Karpas-422 (cell line): ENCODE measurements at regions not wholly inside any gene's neighbourhood (a gene's known extent, or its start where the extent isn't known, plus 50 kb on each side); places are given as distances from the start of the nearest gene placed in this dataset.

Experiments used
- DNase-seq: peaks from one replicate; pipeline ENCODE4 v3.0.0-alpha.2; 2015
- H2AFZ ChIP-seq: fragments of 200-600 bp; sonication (generic); 2 replicates; pipeline ENCODE4 v1.6.1; 2014; ENCODE audit warnings: antibody characterized with exemption, low read length, mixed read lengths
- H3K27ac ChIP-seq: fragments of 200-600 bp; sonication (generic); 2 replicates; pipeline ENCODE4 v1.5.1; 2014; ENCODE audit warnings: mild to moderate bottlenecking, low read length, moderate library complexity
- H3K27me3 ChIP-seq: fragments of 200-600 bp; sonication (generic); 2 replicates; pipeline ENCODE4 v1.6.1; 2014; ENCODE audit warnings: low read length, mixed read lengths
- H3K36me3 ChIP-seq: fragments of 200-600 bp; sonication (generic); 2 replicates; pipeline ENCODE4 v1.6.1; 2014; ENCODE audit warnings: low read length, mixed read lengths; ENCODE audit not compliant: insufficient read depth
- H3K4me1 ChIP-seq: fragments of 200-600 bp; sonication (generic); 2 replicates; pipeline ENCODE4 v1.6.1; 2014; ENCODE audit warnings: mild to moderate bottlenecking, low read length, mixed read lengths
- H3K4me2 ChIP-seq: fragments of 200-600 bp; sonication (generic); 2 replicates; pipeline ENCODE4 v1.6.1; 2014; ENCODE audit warnings: low read length, low read depth, mild to moderate bottlenecking; ENCODE audit not compliant: poor library complexity, severe bottlenecking
- H3K4me3 ChIP-seq: fragments of 200-600 bp; sonication (generic); 2 replicates; pipeline ENCODE4 v1.5.1; 2014; ENCODE audit warnings: mild to moderate bottlenecking, antibody characterized with exemption, low read length, mixed read lengths
- H3K79me2 ChIP-seq: fragments of 200-600 bp; sonication (generic); 2 replicates; pipeline ENCODE4 v1.6.1; 2014; ENCODE audit warnings: mild to moderate bottlenecking, low read length, mixed read lengths
- H3K9ac ChIP-seq: fragments of 200-600 bp; sonication (generic); 2 replicates; pipeline ENCODE4 v1.6.0; 2014; ENCODE audit warnings: low read length
- H3K9me2 ChIP-seq: fragments of 200-600 bp; sonication (generic), shearing (Covaris generic); replicated peaks from 2 replicates; pipeline ENCODE4 v1.6.0; 2014; ENCODE audit warnings: mild to moderate bottlenecking, low read length, moderate library complexity; ENCODE audit not compliant: insufficient read depth
- H3K9me3 ChIP-seq: fragments of 300-700, 200-600 bp; sonication (generic); 2 replicates; pipeline ENCODE4 v1.6.1; 2014; ENCODE audit warnings: low read length, mixed read lengths
- H4K20me1 ChIP-seq: fragments of 200-600 bp; sonication (generic); 2 replicates; pipeline ENCODE4 v1.6.1; 2014; ENCODE audit warnings: mild to moderate bottlenecking, antibody characterized with exemption, low read length, low read depth; ENCODE audit not compliant: insufficient read depth

- Histone ChIP-seq H3K27ac (no peak overlapping the region), H4K20me1 (no peaks in the 10 kb centered on the region), H3K4me1 (no peaks in the 10 kb centered on the region)
Observed at GRCh38 chr10:53749439-53749838, 976.9 kb upstream of the MBL2 start.

DNA sequence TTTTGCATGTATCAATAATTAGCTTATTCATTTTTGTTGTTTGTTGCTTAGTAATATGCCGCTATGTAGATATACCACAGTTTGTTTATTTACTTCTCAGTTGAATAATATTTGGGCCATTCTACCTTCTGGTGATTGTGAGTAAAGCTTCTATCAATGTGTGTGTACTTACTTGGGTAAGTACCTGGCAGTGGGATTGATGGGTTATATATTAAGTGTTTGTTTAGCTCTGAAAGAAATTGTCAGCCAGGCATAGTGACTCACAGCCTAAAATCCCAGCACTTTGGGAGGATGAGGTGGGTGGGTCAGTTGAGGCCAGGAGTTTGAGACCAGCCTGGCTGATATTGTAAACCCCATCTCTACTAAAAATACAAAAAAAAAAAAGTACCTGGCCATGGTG is 975.7 kb upstream of the MBL2 start:
- H3K4me1 ChIP-seq = no peaks in the 10 kb centered on the region
- H3K4me3 ChIP-seq = no peak overlapping the region
- no peak overlapping the region for H3K9ac ChIP-seq
- H4K20me1 ChIP-seq = no peaks in the 10 kb centered on the region
- no peaks in the 10 kb centered on the region for H3K27me3 ChIP-seq
- no peaks in the 10 kb centered on the region for H3K36me3 ChIP-seq
- H3K27ac ChIP-seq = no peak overlapping the region
- H3K79me2 ChIP-seq = no peaks in the 10 kb centered on the region
- DNase-seq = no peak
- H3K4me2 ChIP-seq = no peak overlapping the region
- no peak overlapping the region for H2AFZ ChIP-seq
- peaks cover 23% of the 10 kb centered on the region for H3K9me3 ChIP-seq
- H3K9me2 ChIP-seq = no peaks in the 10 kb centered on the region

More at GRCh38 chr10:53749439-53749838, 976.9 kb upstream of the MBL2 start:
- Histone ChIP-seq H3K9me2 (no peaks in the 10 kb centered on the region), H3K4me3 (no peak overlapping the region), H3K9ac (no peak overlapping the region), H3K79me2 (no peaks in the 10 kb centered on the region), H3K36me3 (no peaks in the 10 kb centered on the region), H2AFZ (no peak overlapping the region), H3K4me2 (no peak overlapping the region), H3K9me3 (peaks cover 14% of the 10 kb centered on the region), H3K27me3 (no peaks in the 10 kb centered on the region)
- DNase-seq = no peak

- H3K27ac ChIP-seq = no peak overlapping the region
- H3K27me3 ChIP-seq = no peaks in the 10 kb centered on the region
Observed at GRCh38 chr10:53744746-53745145, 972.2 kb upstream of the MBL2 start.

DNA sequence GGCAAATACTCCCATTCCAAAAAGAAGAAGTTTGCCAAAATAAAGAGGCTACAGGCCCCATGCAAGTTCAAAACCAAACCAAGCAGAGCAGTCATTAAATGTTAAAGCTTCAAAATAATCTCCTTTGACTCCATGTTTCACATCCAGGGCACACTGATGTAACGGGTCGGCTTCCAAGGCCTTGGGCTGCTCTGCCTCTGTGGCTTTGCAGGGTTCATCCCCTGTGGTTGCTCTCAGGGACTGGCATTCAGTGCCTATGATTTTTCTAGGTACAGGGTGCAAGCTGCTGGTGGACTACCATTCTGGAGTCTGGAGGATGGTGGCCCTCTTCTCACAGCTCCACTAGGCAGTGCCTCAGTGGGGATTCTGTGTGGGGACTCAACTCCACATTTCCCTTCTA is 971.6 kb upstream of the MBL2 start:
- H3K27ac ChIP-seq = no peak overlapping the region
- H3K27me3 ChIP-seq = no peaks in the 10 kb centered on the region
- H3K79me2 ChIP-seq = no peaks in the 10 kb centered on the region
- H3K4me1 ChIP-seq = no peaks in the 10 kb centered on the region
- DNase-seq = no peak
- no peaks in the 10 kb centered on the region for H3K9me2 ChIP-seq
- no peak overlapping the region for H2AFZ ChIP-seq
- no peak overlapping the region for H3K9ac ChIP-seq
- H3K9me3 ChIP-seq = peaks cover 27% of the 10 kb centered on the region
- no peak overlapping the region for H3K4me3 ChIP-seq
- no peaks in the 10 kb centered on the region for H4K20me1 ChIP-seq
- no peak overlapping the region for H3K4me2 ChIP-seq
- no peaks in the 10 kb centered on the region for H3K36me3 ChIP-seq

More at GRCh38 chr10:53744746-53745145, 972.2 kb upstream of the MBL2 start:
- H3K9me2 ChIP-seq = no peaks in the 10 kb centered on the region
- no peaks in the 10 kb centered on the region for H3K4me1 ChIP-seq
- H3K36me3 ChIP-seq = no peaks in the 10 kb centered on the region
- H3K4me2 ChIP-seq = no peak overlapping the region
- H2AFZ ChIP-seq = no peak overlapping the region
- H3K4me3 ChIP-seq = no peak overlapping the region
- no peak overlapping the region for H3K9ac ChIP-seq
- DNase-seq = no peak
- H3K79me2 ChIP-seq = no peaks in the 10 kb centered on the region
- H3K9me3 ChIP-seq = peaks cover 29% of the 10 kb centered on the region
- H4K20me1 ChIP-seq = no peaks in the 10 kb centered on the region

GRCh38 chr10:53737132-53737531 is 964.5 kb upstream of the MBL2 start:
- Histone ChIP-seq H2AFZ (no peak overlapping the region), H3K4me1 (no peaks in the 10 kb centered on the region), H3K9ac (no peak overlapping the region), H3K4me2 (no peak overlapping the region), H3K27ac (no peak overlapping the region), H3K9me2 (no peaks in the 10 kb centered on the region), H3K27me3 (no peaks in the 10 kb centered on the region), H3K36me3 (no peaks in the 10 kb centered on the region), H3K9me3 (peaks cover 33% of the 10 kb centered on the region), H3K79me2 (no peaks in the 10 kb centered on the region), H3K4me3 (no peak overlapping the region), H4K20me1 (no peaks in the 10 kb centered on the region)
- DNase-seq = no peak

GRCh38 chr10:53726921-53727320 is 954.3 kb upstream of the MBL2 start:
- H3K27ac ChIP-seq = no peak overlapping the region

DNA sequence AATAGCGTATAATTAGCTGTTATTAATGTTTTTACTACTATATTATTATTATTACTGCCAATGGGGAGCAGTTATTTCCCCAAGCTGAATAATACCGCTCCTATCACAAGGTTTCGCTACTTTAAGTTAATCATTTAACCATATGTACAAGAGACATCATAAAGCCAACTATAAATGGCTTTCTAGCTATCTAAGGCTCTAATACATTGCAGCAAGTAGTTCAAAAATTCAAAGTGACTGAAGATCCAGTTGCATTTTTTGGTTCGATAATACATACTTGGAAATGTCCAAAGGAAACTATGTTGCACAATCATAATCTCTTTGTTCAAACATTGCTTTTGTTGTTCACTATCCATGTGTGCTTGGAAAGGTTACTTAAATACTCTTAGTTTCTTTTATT is 952.0 kb upstream of the MBL2 start:
- H3K9me3 ChIP-seq = peaks cover 12% of the 10 kb centered on the region; the same call in 1 of the 2 replicates
- H3K27ac ChIP-seq = no peak overlapping the region
- no peak overlapping the region for H3K4me3 ChIP-seq
- H3K4me2 ChIP-seq = no peak overlapping the region
- no peaks in the 10 kb centered on the region for H4K20me1 ChIP-seq
- H3K9ac ChIP-seq = no peak overlapping the region
- H3K27me3 ChIP-seq = no peaks in the 10 kb centered on the region
- H3K36me3 ChIP-seq = no peaks in the 10 kb centered on the region
- no peaks in the 10 kb centered on the region for H3K4me1 ChIP-seq
- no peaks in the 10 kb centered on the region for H3K79me2 ChIP-seq
- H3K9me2 ChIP-seq = no peaks in the 10 kb centered on the region
- DNase-seq = no peak
- H2AFZ ChIP-seq = no peak overlapping the region

More at GRCh38 chr10:53726921-53727320, 954.3 kb upstream of the MBL2 start:
- Histone ChIP-seq H3K36me3 (no peaks in the 10 kb centered on the region), H3K4me3 (no peak overlapping the region), H3K9ac (no peak overlapping the region), H3K27me3 (no peaks in the 10 kb centered on the region), H3K4me1 (no peaks in the 10 kb centered on the region), H3K9me3 (peaks cover 9% of the 10 kb centered on the region; the same call in 1 of the 2 replicates), H2AFZ (no peak overlapping the region), H3K9me2 (no peaks in the 10 kb centered on the region), H3K4me2 (no peak overlapping the region), H3K79me2 (no peaks in the 10 kb centered on the region), H4K20me1 (no peaks in the 10 kb centered on the region)
- DNase-seq = no peak

- no peaks in the 10 kb centered on the region for H3K79me2 ChIP-seq
- no peak overlapping the region for H3K4me2 ChIP-seq
- H3K4me3 ChIP-seq = no peak overlapping the region
- H3K9ac ChIP-seq = no peak overlapping the region
- no peaks in the 10 kb centered on the region for H3K36me3 ChIP-seq
- H2AFZ ChIP-seq = no peak overlapping the region
- H3K9me2 ChIP-seq = no peaks in the 10 kb centered on the region
- H4K20me1 ChIP-seq = no peaks in the 10 kb centered on the region
- H3K9me3 ChIP-seq = peaks cover 25% of the 10 kb centered on the region
- no peaks in the 10 kb centered on the region for H3K27me3 ChIP-seq
- no peaks in the 10 kb centered on the region for H3K4me1 ChIP-seq
- H3K27ac ChIP-seq = no peak overlapping the region
- DNase-seq = no peak
Observed at GRCh38 chr10:53719658-53720057, 947.1 kb upstream of the MBL2 start.

GRCh38 chr10:53716156-53716555 is 943.6 kb upstream of the MBL2 start:
- Histone ChIP-seq H3K27me3 (no peaks in the 10 kb centered on the region), H4K20me1 (no peaks in the 10 kb centered on the region), H2AFZ (no peak overlapping the region), H3K4me2 (no peak overlapping the region), H3K9me2 (no peaks in the 10 kb centered on the region), H3K4me1 (no peaks in the 10 kb centered on the region), H3K9ac (no peak overlapping the region), H3K9me3 (peaks cover 30% of the 10 kb centered on the region), H3K79me2 (no peaks in the 10 kb centered on the region), H3K4me3 (no peak overlapping the region), H3K27ac (no peak overlapping the region), H3K36me3 (no peaks in the 10 kb centered on the region)
- no peak for DNase-seq
